ENCODE measurements at regions not wholly inside any gene's neighbourhood (a gene's known extent, or its start where the extent isn't known, plus 50 kb on each side); places are given as distances from the start of the nearest gene placed in this dataset.

DNA sequence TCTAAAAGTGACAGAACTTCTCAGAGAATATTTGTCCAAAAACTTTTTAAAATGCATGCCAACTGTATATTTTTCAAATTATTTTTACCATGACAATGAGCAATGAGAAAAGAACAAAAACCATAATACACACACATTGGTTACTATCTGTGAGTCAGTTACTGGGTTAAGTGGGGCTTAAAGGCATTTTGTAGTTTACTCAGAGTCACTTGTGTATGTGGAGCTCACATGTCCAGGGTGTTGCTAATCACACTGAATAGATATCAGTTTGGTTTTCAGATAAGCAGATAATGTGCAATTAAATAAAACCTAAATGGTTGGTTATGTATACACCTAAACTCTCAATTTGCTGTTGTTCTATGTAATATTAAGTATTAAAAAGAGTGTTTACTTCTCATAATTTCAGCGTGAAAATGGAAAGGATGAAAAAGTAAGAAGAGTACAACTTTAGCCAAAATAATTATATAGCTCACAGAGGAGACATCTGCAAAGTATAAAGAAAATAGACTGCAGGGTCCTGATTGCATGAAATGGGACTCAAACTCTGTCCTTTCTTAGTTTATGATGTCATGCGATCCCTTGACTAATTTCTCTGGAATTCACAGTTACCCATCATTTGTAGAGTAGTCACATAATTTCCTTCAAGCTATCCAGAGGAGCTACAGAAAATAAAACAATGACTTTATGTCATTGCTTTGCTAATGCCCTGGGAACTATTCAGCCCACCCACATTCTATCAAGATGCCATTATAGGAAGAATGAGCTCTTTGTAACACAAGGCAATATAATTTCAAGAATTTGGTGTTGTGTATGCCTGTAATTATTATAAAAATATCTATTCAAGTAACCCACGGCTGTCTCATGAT, 388.0 kb upstream of the ZNF608 start:
- WGBS, 2 donors (ENCODE audit: low coverage in 1 of 2): 66 to 78% methylated on average over 3 of the region's 3 CpGs
- H3K36me3 ChIP-seq: no peaks in the 10 kb centered on the region
- no peak overlapping the region for H3K27ac ChIP-seq
- intact Hi-C loops (cut with DNase I; ENCODE audit: low total_unique reads) (no loop called here), in situ Hi-C loops (cut with MboI; ENCODE audit: low pct_ligation_motif_present in 1 of 4, low pct_unique_long_range_greater_than_20kb in 1 of 4, low sequenced_read_pairs in 3 of 4) (no loop called here)
- DNase-seq: no peak
- H3K27me3 ChIP-seq: no peaks in the 10 kb centered on the region
- H3K9me3 ChIP-seq: no peaks in the 10 kb centered on the region
- TF ChIP-seq EP300 (IDR thresholded peaks at IDR 0.05; ENCODE audit: low read depth): no peak
- TF ChIP-seq POLR2AphosphoS5 (IDR thresholded peaks at IDR 0.05): no peak
- TF ChIP-seq CTCF (IDR thresholded peaks at IDR 0.05): no peak
- no peaks in the 10 kb centered on the region for H3K4me1 ChIP-seq
- H3K4me3 ChIP-seq: no peak overlapping the region

DNA sequence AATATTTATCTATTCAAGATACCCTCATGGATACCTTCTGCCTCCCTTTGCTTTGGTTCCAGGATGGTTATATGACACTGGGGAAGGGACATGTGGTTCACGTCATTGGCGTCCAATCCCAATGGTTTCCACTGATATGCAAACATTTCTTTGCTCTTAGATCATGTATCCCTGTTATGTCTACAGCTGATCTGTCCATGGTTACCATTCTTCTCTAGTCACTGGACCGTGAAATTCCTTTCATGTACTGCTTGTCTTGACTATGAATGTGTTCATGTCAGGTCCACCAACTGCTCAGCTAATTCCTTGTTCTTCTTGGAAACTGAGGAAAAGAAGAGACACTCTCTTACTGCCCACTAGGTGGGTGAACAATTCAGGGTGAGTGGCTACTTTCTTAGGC, 391.1 kb upstream of the ZNF608 start:
- H3K4me3 ChIP-seq: no peak overlapping the region
- no peak for DNase-seq
- no peaks in the 10 kb centered on the region for H3K27me3 ChIP-seq
- no peak for TF ChIP-seq CTCF (IDR thresholded peaks at IDR 0.05)
- TF ChIP-seq POLR2A (IDR thresholded peaks at IDR 0.05): no peak
- TF ChIP-seq POLR2AphosphoS5 (IDR thresholded peaks at IDR 0.05): no peak
- TF ChIP-seq EP300 (IDR thresholded peaks at IDR 0.05; ENCODE audit: low read depth): no peak
- no peaks in the 10 kb centered on the region for H3K9me3 ChIP-seq
- in situ Hi-C loops (cut with MboI; ENCODE audit: low pct_ligation_motif_present in 1 of 4, low pct_unique_long_range_greater_than_20kb in 1 of 4, low sequenced_read_pairs in 3 of 4) (no loop called here), intact Hi-C loops (cut with DNase I; ENCODE audit: low total_unique reads) (no loop called here)
- WGBS, 2 donors (ENCODE audit: low coverage in 1 of 2): 93 to 94% methylated on average over 3 of the region's 3 CpGs
- H3K36me3 ChIP-seq: no peaks in the 10 kb centered on the region
- H3K4me1 ChIP-seq: peaks cover 0 to 4% (median 0%) of the 10 kb centered on the region in 4 donors
- no peak overlapping the region for H3K27ac ChIP-seq

GRCh38 chr5:125138266-125138665, 391.8 kb upstream of the ZNF608 start:
- Histone ChIP-seq H3K4me3 (no peak overlapping the region), H3K4me1 (peaks cover 0 to 4% (median 0%) of the 10 kb centered on the region in 4 donors), H3K27ac (no peak overlapping the region), H3K9me3 (no peaks in the 10 kb centered on the region), H3K27me3 (no peaks in the 10 kb centered on the region), H3K36me3 (no peaks in the 10 kb centered on the region)
- intact Hi-C loops (cut with DNase I; ENCODE audit: low total_unique reads) (no loop called here), in situ Hi-C loops (cut with MboI; ENCODE audit: low pct_ligation_motif_present in 1 of 4, low pct_unique_long_range_greater_than_20kb in 1 of 4, low sequenced_read_pairs in 3 of 4) (no loop called here)
- TF ChIP-seq POLR2A (IDR thresholded peaks at IDR 0.05): no peak
- TF ChIP-seq EP300 (IDR thresholded peaks at IDR 0.05; ENCODE audit: low read depth): no peak
- TF ChIP-seq CTCF (IDR thresholded peaks at IDR 0.05): no peak
- TF ChIP-seq POLR2AphosphoS5 (IDR thresholded peaks at IDR 0.05): no peak
- no peak for DNase-seq
- 26 to 43% methylated on average over 1 of the region's 1 CpG for WGBS, 2 donors (ENCODE audit: low coverage in 1 of 2)

GRCh38 chr5:125139590-125139989, 393.2 kb upstream of the ZNF608 start:
- H3K4me3 ChIP-seq: no peak overlapping the region
- WGBS, 2 donors (ENCODE audit: low coverage in 1 of 2): 100% methylated on average over 2 of the region's 2 CpGs
- H3K9me3 ChIP-seq: no peaks in the 10 kb centered on the region
- H3K36me3 ChIP-seq: no peaks in the 10 kb centered on the region
- peaks cover 0 to 4% (median 0%) of the 10 kb centered on the region in 4 donors for H3K4me1 ChIP-seq
- TF ChIP-seq POLR2A (IDR thresholded peaks at IDR 0.05) (no peak), CTCF (IDR thresholded peaks at IDR 0.05) (no peak), POLR2AphosphoS5 (IDR thresholded peaks at IDR 0.05) (no peak), EP300 (IDR thresholded peaks at IDR 0.05; ENCODE audit: low read depth) (no peak)
- in situ Hi-C loops (cut with MboI; ENCODE audit: low pct_ligation_motif_present in 1 of 4, low pct_unique_long_range_greater_than_20kb in 1 of 4, low sequenced_read_pairs in 3 of 4): no loop called here
- no peak overlapping the region for H3K27ac ChIP-seq
- intact Hi-C loops (cut with DNase I; ENCODE audit: low total_unique reads): no loop called here
- H3K27me3 ChIP-seq: no peaks in the 10 kb centered on the region
- no peak for DNase-seq
